Right atrium auricular region (tissue), 2 donors: ENCODE measurements at regions not wholly inside any gene's neighbourhood (a gene's known extent, or its start where the extent isn't known, plus 50 kb on each side); places are given as distances from the start of the nearest gene placed in this dataset.

ENCODE experiments used
- DNase-seq: peaks from one replicate; pipeline ENCODE4 v3.0.0-alpha.2; 2019; ENCODE audit warnings: low spot score
- H3K27ac ChIP-seq, 2 donors: fragments of 200-600 bp; sonication (generic); 1 replicate in 1 of 2; 2 replicates in 1 of 2; pipeline ENCODE4 v1.5.1; 2016 to 2019
- H3K27me3 ChIP-seq, 2 donors: fragments of 200-600 bp; sonication (generic); one replicate each; pipeline versions ENCODE4 v1.5.1 to v1.6.0; 2017 to 2019
- H3K36me3 ChIP-seq: fragments of 200-600 bp; sonication (generic); one replicate; pipeline ENCODE4 v1.5.1; 2016
- H3K4me1 ChIP-seq, 2 donors: fragments of 200-600 bp; sonication (generic); one replicate each; pipeline versions ENCODE4 v1.5.1 to v1.6.0; 2017 to 2019
- H3K4me3 ChIP-seq, 2 donors: fragments of 200-600 bp; sonication (generic); 1 replicate in 1 of 2; 2 replicates in 1 of 2; pipeline ENCODE4 v1.5.1; 2017 to 2019; ENCODE audit warnings: mild to moderate bottlenecking in 1 of 2, moderate library complexity in 1 of 2
- H3K9me3 ChIP-seq, 2 donors: fragments of 200-600 bp; sonication (generic); one replicate each; pipeline ENCODE4 v1.5.1; 2019
- TF ChIP-seq, protein P1 (sequence below), 2 donors: fragments of 200-600 bp; sonication (generic); IDR thresholded peaks; one replicate each; pipeline ENCODE4 v1.5.1; 2019; ENCODE audit warnings: antibody characterized with exemption in 2 of 2

GRCh38 chr4:43286137-43286536 is 393.6 kb downstream of the GRXCR1 start:
- no peaks in the 10 kb centered on the region for H3K4me1 ChIP-seq
- TF ChIP-seq, protein P1, sequence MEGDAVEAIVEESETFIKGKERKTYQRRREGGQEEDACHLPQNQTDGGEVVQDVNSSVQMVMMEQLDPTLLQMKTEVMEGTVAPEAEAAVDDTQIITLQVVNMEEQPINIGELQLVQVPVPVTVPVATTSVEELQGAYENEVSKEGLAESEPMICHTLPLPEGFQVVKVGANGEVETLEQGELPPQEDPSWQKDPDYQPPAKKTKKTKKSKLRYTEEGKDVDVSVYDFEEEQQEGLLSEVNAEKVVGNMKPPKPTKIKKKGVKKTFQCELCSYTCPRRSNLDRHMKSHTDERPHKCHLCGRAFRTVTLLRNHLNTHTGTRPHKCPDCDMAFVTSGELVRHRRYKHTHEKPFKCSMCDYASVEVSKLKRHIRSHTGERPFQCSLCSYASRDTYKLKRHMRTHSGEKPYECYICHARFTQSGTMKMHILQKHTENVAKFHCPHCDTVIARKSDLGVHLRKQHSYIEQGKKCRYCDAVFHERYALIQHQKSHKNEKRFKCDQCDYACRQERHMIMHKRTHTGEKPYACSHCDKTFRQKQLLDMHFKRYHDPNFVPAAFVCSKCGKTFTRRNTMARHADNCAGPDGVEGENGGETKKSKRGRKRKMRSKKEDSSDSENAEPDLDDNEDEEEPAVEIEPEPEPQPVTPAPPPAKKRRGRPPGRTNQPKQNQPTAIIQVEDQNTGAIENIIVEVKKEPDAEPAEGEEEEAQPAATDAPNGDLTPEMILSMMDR (IDR thresholded peaks at IDR 0.05) = no peak
- no peak overlapping the region for H3K4me3 ChIP-seq
- H3K27me3 ChIP-seq = no peaks in the 10 kb centered on the region
- H3K36me3 ChIP-seq = no peaks in the 10 kb centered on the region
- DNase-seq = no peak
- no peaks in the 10 kb centered on the region for H3K9me3 ChIP-seq
- no peak overlapping the region for H3K27ac ChIP-seq

GRCh38 chr4:43296946-43297528 is 404.5 kb downstream of the GRXCR1 start:
- Histone ChIP-seq H3K9me3 (peaks cover 0 to 4% of the 10 kb centered on the region in 2 donors), H3K4me3 (no peak overlapping the region), H3K27ac (no peak overlapping the region), H3K27me3 (no peaks in the 10 kb centered on the region), H3K36me3 (no peaks in the 10 kb centered on the region), H3K4me1 (no peaks in the 10 kb centered on the region)
- TF ChIP-seq, protein P1 (IDR thresholded peaks at IDR 0.05) = no peak
- no peak for DNase-seq

- DNase-seq = no peak
- H3K4me1 ChIP-seq = no peaks in the 10 kb centered on the region
- no peaks in the 10 kb centered on the region for H3K36me3 ChIP-seq
- TF ChIP-seq, protein P1 (IDR thresholded peaks at IDR 0.05) = no peak
- no peak overlapping the region for H3K4me3 ChIP-seq
- H3K9me3 ChIP-seq = no peaks in the 10 kb centered on the region
- H3K27me3 ChIP-seq = no peaks in the 10 kb centered on the region
- H3K27ac ChIP-seq = no peak overlapping the region
Observed at GRCh38 chr4:43316813-43317212, 424.3 kb downstream of the GRXCR1 start.

DNA sequence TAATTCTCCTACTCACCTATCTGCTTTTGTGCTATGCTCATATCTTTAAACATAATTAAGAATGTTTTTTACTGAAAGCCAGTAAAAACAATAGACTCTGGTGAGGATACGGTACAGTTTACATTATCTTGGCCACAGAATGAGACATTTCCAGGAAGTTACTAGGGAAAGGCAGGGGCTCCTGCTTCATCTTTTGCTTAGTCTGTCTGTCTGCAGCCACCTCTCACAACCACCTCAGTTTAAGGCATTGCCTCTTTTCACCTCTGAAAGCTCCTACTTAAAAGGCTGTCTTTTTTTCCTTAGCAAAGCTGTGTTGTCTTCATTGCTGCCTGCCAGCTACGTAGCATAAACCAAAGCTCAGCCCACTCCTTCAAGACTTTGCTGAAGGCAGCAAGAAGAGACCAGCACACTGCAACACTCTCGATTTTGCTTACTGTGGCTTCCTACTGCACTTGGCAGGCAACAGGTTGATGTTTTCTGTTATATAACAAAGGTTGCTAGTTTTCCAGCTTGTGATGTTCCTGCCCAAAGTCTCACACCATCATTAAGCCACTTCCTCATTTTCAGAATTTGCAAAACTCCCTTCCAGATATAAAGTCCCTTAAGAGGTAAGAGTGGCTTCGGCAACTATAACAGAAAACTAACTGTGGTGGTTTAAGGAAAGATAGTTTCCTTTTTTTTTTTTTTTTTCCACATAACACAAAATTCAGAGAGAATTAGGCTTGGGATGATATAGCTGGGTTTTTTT is 432.9 kb downstream of the GRXCR1 start:
- Histone ChIP-seq H3K27me3 (no peaks in the 10 kb centered on the region), H3K27ac (no peak overlapping the region), H3K4me1 (no peaks in the 10 kb centered on the region), H3K4me3 (no peak overlapping the region), H3K36me3 (no peaks in the 10 kb centered on the region), H3K9me3 (no peaks in the 10 kb centered on the region)
- no peak for DNase-seq
- TF ChIP-seq, protein P1 (IDR thresholded peaks at IDR 0.05) = no peak

DNA sequence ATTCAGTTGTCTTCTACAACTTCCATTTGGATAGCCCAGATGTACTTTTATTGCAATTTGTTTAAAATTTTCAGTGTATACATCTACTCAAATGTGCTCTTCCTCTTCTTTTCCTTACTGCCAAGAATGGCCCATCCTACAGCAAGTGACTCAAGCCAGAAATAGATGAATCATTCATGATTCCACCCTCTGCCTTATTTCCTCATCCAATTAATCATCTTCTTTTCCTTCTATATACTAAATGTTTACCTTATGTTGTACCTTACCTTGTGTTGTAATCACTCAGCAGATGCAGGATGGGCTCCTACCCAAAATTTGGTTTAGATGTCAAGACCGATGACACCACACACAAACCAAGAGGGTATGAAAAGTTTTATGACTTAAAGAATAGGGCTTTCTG is 437.8 kb downstream of the GRXCR1 start:
- Histone ChIP-seq H3K4me1 (no peaks in the 10 kb centered on the region), H3K9me3 (no peaks in the 10 kb centered on the region), H3K27me3 (no peaks in the 10 kb centered on the region), H3K36me3 (no peaks in the 10 kb centered on the region), H3K4me3 (no peak overlapping the region), H3K27ac (no peak overlapping the region)
- TF ChIP-seq, protein P1 (IDR thresholded peaks at IDR 0.05) = no peak
- no peak for DNase-seq
